IPS DF 6.9 (cell line): ENCODE measurements at regions not wholly inside any gene's neighbourhood (a gene's known extent, or its start where the extent isn't known, plus 50 kb on each side); places are given as distances from the start of the nearest gene placed in this dataset.

Experiments
- DNase-seq: peaks from one replicate; pipeline ENCODE4 v3.0.0-alpha.2; 2013; ENCODE audit warnings: low read depth, low spot score
- H3K27ac ChIP-seq: one replicate; pipeline ENCODE4 v1.5.1; 2013; ENCODE audit warnings: low read length, control low read depth
- H3K27me3 ChIP-seq: 2 replicates; pipeline ENCODE4 v1.6.1; 2013; ENCODE audit warnings: mild to moderate bottlenecking, low read length; ENCODE audit not compliant: control insufficient read depth, insufficient read depth
- H3K36me3 ChIP-seq: 2 replicates; pipeline ENCODE4 v1.6.1; 2013; ENCODE audit warnings: low read length; ENCODE audit not compliant: control insufficient read depth, insufficient read depth
- H3K4me1 ChIP-seq: 2 replicates; pipeline ENCODE4 v1.6.1; 2013; ENCODE audit warnings: low read length; ENCODE audit not compliant: control insufficient read depth, insufficient read depth
- H3K4me3 ChIP-seq: 2 replicates; pipeline ENCODE4 v1.5.1; 2013; ENCODE audit warnings: mild to moderate bottlenecking, low read length
- H3K9me3 ChIP-seq: 2 replicates; pipeline ENCODE4 v1.6.1; 2013; ENCODE audit warnings: low read length, inconsistent platforms; ENCODE audit not compliant: control insufficient read depth, insufficient read depth
- WGBS: extraction: QIAGEN DNeasy Blood & Tissue Kit; methylation state at CpG from one replicate; pipeline ENCODE4 v1.1.7; 2013; ENCODE audit warnings: mixed read lengths, missing lambda C conversion rate; ENCODE audit not compliant: insufficient read length, insufficient coverage; 5-methylcytosine and 5-hydroxymethylcytosine counted together

DNA sequence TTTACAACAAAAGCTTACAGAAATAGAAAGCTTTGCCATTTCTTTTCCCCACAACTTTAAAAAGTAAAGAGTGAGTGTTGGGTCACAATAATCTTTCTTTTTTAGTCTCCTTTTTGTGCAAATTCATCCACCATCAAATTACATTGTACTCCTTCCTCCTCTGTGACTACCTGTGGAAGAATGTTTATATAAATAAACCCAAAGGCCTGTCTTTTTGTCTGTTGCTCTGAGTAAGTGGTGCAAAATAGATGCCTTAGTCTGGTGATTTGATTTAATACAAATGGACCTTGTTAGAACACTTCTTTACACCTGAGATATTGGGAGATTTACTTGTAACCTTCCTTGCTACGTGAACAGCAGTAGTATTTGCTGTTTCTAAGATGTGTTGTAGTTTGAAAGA lies 53.5 kb upstream of the TAF11L2 start:
- no CpG with 5 or more reads among the region's 1 CpG for WGBS
- H3K4me1 ChIP-seq, result no peaks in the 10 kb centered on the region
- H3K9me3 ChIP-seq, result no peaks in the 10 kb centered on the region
- no peaks in the 10 kb centered on the region for H3K36me3 ChIP-seq
- no peaks in the 10 kb centered on the region for H3K27me3 ChIP-seq
- no peak overlapping the region for H3K27ac ChIP-seq
- DNase-seq, result no peak
- no peak overlapping the region for H3K4me3 ChIP-seq

DNA sequence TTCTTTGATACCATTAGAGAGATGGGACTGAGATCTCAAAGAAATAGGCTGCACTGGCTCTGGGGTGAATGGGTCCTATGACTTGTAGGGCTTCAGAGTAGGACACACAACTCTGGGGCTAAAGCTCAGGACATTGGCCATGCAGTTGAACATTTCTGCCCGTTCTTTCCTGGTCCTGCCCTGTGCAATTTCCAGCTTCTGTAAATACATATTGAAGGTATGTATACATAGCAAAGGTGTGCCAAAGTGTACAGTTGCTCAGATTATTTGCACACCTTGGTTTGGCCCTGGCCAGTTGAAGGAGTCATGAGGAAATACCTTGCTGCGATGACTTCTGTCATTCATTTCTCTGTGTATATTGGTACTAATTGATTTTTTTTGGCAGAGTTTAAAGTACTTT lies 52.8 kb upstream of the TAF11L2 start:
- Histone ChIP-seq H3K36me3 (no peaks in the 10 kb centered on the region), H3K9me3 (no peaks in the 10 kb centered on the region), H3K4me1 (no peaks in the 10 kb centered on the region), H3K4me3 (no peak overlapping the region), H3K27me3 (no peaks in the 10 kb centered on the region), H3K27ac (no peak overlapping the region)
- DNase-seq, result no peak
- WGBS, result no CpG with 5 or more reads among the region's 2 CpGs
